Ammon's horn (tissue), 1 donor: ENCODE measurements at regions not wholly inside any gene's neighbourhood (a gene's known extent, or its start where the extent isn't known, plus 50 kb on each side); places are given as distances from the start of the nearest gene placed in this dataset.

Source experiments
- DNase-seq: peaks from one replicate; pipeline ENCODE4 v3.0.0-alpha.2; 2016; ENCODE audit warnings: low spot score

GRCh38 chr1:191892716-191893115 is 265.5 kb upstream of the RGS18 start:
- DNase-seq: no peak

- DNase-seq: no peak
These were observed 263.2 kb upstream of the RGS18 start for GRCh38 chr1:191895049-191895448.

- no peak for DNase-seq
These were observed 262.7 kb upstream of the RGS18 start for GRCh38 chr1:191895462-191896058.

GRCh38 chr1:191897134-191897533 is 261.1 kb upstream of the RGS18 start:
- DNase-seq: no peak

- no peak for DNase-seq
These were observed 256.6 kb upstream of the RGS18 start for GRCh38 chr1:191901651-191902050.

GRCh38 chr1:191904991-191905390 is 253.3 kb upstream of the RGS18 start:
- DNase-seq: no peak

- DNase-seq: no peak
These were observed 252.5 kb upstream of the RGS18 start for GRCh38 chr1:191905781-191906180.

GRCh38 chr1:191907121-191907520 is 251.1 kb upstream of the RGS18 start:
- no peak for DNase-seq

GRCh38 chr1:191910245-191910644 is 248.0 kb upstream of the RGS18 start:
- no peak for DNase-seq

- no peak for DNase-seq
These were observed 245.7 kb upstream of the RGS18 start for GRCh38 chr1:191912517-191912916.

GRCh38 chr1:191913260-191913977 is 244.8 kb upstream of the RGS18 start:
- DNase-seq: no peak

- no peak for DNase-seq
These were observed 228.9 kb upstream of the RGS18 start for GRCh38 chr1:191929383-191929782.

GRCh38 chr1:191943684-191944083 is 214.6 kb upstream of the RGS18 start:
- DNase-seq: no peak

- no peak for DNase-seq
These were observed 204.7 kb upstream of the RGS18 start for GRCh38 chr1:191953526-191953925.

GRCh38 chr1:191959856-191960255 is 198.4 kb upstream of the RGS18 start:
- DNase-seq: no peak

- no peak for DNase-seq
These were observed 195.0 kb upstream of the RGS18 start for GRCh38 chr1:191963286-191963685.

GRCh38 chr1:191963781-191964455 is 194.3 kb upstream of the RGS18 start:
- no peak for DNase-seq

- DNase-seq: no peak
These were observed 189.0 kb upstream of the RGS18 start for GRCh38 chr1:191969290-191969689.

- DNase-seq: no peak
These were observed 188.1 kb upstream of the RGS18 start for GRCh38 chr1:191970116-191970515.

GRCh38 chr1:191971447-191971846 is 186.8 kb upstream of the RGS18 start:
- no peak for DNase-seq

GRCh38 chr1:191974004-191974403 is 184.3 kb upstream of the RGS18 start:
- no peak for DNase-seq

GRCh38 chr1:191977874-191978506 is 180.3 kb upstream of the RGS18 start:
- no peak for DNase-seq

- no peak for DNase-seq
These were observed 173.4 kb upstream of the RGS18 start for GRCh38 chr1:191984856-191985255.
